Natural killer cell (primary cell): ENCODE measurements at regions not wholly inside any gene's neighbourhood (a gene's known extent, or its start where the extent isn't known, plus 50 kb on each side); places are given as distances from the start of the nearest gene placed in this dataset.

Experiments
- ATAC-seq, 3 donors: fragments of 150-1000 bp in 2 of 3; fragments of 200-7000 bp in 1 of 3; cut with Tn5 transposase; 1 replicate in 1 of 3; 2 replicates in 2 of 3; pipeline ENCODE4 v1.10.0; 2021; ENCODE audit warnings: mild to moderate bottlenecking in 2 of 3, moderate library complexity in 2 of 3
- DNase-seq, 2 donors: peaks; one replicate each; pipeline versions ENCODE4 v3.0.0 to v3.0.0-alpha.2; 2013 to 2021; ENCODE audit warnings: mixed read lengths in 1 of 2
- H3K27ac ChIP-seq: one replicate; pipeline ENCODE4 v1.5.1; 2013; ENCODE audit warnings: mild to moderate bottlenecking, low read length
- H3K27me3 ChIP-seq: one replicate; pipeline ENCODE4 v1.6.1; 2013; ENCODE audit warnings: low read length; ENCODE audit not compliant: control insufficient read depth, insufficient read depth
- H3K36me3 ChIP-seq: one replicate; pipeline ENCODE4 v1.6.1; 2013; ENCODE audit warnings: low read length; ENCODE audit not compliant: control insufficient read depth, insufficient read depth
- H3K4me1 ChIP-seq: one replicate; pipeline ENCODE4 v1.6.1; 2013; ENCODE audit warnings: low read length; ENCODE audit not compliant: control insufficient read depth, insufficient read depth
- H3K4me3 ChIP-seq: one replicate; pipeline ENCODE4 v1.5.1; 2013; ENCODE audit warnings: low read length
- H3K9me3 ChIP-seq: one replicate; pipeline ENCODE4 v1.6.1; 2013; ENCODE audit warnings: low read length; ENCODE audit not compliant: control insufficient read depth, insufficient read depth
- H3K27ac Mint-ChIP-seq, 2 donors: one replicate each; pipeline ENCODE4 v1.8.0; 2022; ENCODE audit warnings: mild to moderate bottlenecking in 2 of 2, mixed read lengths in 2 of 2, moderate library complexity in 1 of 2
- H3K27me3 Mint-ChIP-seq, 2 donors: one replicate each; pipeline ENCODE4 v1.8.0; 2022; ENCODE audit warnings: low read depth in 2 of 2, mixed read lengths in 2 of 2
- H3K36me3 Mint-ChIP-seq: one replicate; pipeline ENCODE4 v1.8.0; 2022; ENCODE audit warnings: mixed read lengths
- H3K4me1 Mint-ChIP-seq, 2 donors: one replicate each; pipeline ENCODE4 v1.8.0; 2022; ENCODE audit warnings: mixed read lengths in 2 of 2
- H3K4me3 Mint-ChIP-seq: one replicate; pipeline ENCODE4 v1.8.0; 2022; ENCODE audit warnings: mild to moderate bottlenecking, moderate library complexity, mixed read lengths
- H3K9me3 Mint-ChIP-seq, 2 donors: one replicate each; pipeline ENCODE4 v1.8.0; 2022; ENCODE audit warnings: mixed read lengths in 2 of 2
- WGBS: methylation state at CpG from one replicate; pipeline ENCODE4 v1.1.7; 2013; ENCODE audit warnings: missing lambda C conversion rate; ENCODE audit not compliant: insufficient coverage; 5-methylcytosine and 5-hydroxymethylcytosine counted together
- intact Hi-C: fragments of 100-400 bp; cut with micrococcal nuclease; formaldehyde crosslinking; loops from one replicate; pipeline ENCODE4 v1.14.2; 2022
- TF ChIP-seq, protein P1 (sequence below): fragments of 200-600 bp; IDR thresholded peaks from one replicate; pipeline ENCODE4 v1.8.0; 2022; ENCODE audit warnings: antibody characterized with exemption

DNA sequence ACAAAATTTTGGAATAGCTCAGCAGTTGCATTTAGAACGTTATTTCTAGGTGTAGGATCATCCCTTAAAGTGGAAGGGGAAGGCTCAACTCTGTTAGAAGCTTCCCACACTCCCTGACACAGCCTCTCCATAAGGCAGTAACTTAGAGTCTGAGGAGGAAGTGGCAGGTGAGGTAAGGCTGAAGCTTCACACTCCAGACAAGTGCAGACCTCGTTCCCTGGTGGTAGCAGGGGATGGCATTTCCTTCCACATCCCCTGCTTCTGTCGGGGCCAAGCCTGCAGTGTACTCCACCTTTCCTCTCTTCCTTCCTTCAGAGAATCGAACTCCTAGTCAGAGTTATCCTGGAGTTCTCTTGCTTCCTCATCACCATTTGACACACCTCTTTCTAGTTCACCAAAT lies 224.7 kb downstream of the CYRIA start:
- intact Hi-C loops, result no loop called here
- WGBS, result 4% methylated on average over 3 of the region's 4 CpGs
- H3K4me3 Mint-ChIP-seq, result no peak overlapping the region

DNA sequence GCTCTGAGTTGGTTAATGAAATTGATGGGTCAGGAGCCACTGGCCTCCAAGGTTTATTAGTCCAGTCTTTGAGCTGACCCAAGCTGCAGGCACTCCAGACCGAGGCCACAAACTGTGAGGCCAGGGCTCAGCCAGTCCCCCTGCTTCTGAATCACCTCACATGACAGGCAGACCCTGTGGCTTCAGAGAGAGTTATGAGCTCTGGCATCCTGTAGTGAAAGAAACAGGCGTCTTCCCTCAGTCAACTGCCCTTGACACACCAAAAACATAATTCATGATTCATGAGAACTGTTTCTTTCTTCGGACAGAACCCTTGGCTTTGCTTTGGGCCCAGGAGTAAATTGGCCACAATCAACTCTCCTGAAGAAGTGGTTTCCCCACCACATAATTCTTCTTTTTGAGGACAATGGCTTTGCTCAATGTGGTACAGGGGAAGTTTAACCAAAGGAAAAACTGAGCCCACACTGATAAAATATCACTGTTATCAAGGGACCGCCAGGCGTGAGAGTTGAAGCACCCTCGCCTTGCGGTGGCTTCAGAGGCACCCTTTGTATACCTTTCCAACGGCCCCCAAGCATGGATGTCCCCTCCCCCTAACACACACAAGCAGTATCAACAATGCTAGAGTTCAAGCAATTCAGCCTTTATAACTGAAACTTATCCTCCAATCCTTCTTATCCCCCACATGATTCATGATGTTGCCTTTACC lies 226.9 kb downstream of the CYRIA start:
- no peaks in the 10 kb centered on the region for H3K4me1 Mint-ChIP-seq
- no peaks in the 10 kb centered on the region for H3K36me3 Mint-ChIP-seq
- H3K4me1 ChIP-seq, result no peaks in the 10 kb centered on the region
- H3K27ac Mint-ChIP-seq, result no peak overlapping the region
- WGBS, result 12% methylated on average over 8 of the region's 8 CpGs
- TF ChIP-seq, protein P1, sequence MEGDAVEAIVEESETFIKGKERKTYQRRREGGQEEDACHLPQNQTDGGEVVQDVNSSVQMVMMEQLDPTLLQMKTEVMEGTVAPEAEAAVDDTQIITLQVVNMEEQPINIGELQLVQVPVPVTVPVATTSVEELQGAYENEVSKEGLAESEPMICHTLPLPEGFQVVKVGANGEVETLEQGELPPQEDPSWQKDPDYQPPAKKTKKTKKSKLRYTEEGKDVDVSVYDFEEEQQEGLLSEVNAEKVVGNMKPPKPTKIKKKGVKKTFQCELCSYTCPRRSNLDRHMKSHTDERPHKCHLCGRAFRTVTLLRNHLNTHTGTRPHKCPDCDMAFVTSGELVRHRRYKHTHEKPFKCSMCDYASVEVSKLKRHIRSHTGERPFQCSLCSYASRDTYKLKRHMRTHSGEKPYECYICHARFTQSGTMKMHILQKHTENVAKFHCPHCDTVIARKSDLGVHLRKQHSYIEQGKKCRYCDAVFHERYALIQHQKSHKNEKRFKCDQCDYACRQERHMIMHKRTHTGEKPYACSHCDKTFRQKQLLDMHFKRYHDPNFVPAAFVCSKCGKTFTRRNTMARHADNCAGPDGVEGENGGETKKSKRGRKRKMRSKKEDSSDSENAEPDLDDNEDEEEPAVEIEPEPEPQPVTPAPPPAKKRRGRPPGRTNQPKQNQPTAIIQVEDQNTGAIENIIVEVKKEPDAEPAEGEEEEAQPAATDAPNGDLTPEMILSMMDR, result no peak
- intact Hi-C loops, result no loop called here
- H3K4me3 ChIP-seq, result no peak overlapping the region
- no peaks in the 10 kb centered on the region for H3K27me3 ChIP-seq
- no peak overlapping the region for H3K27ac ChIP-seq
- H3K9me3 Mint-ChIP-seq, result no peaks in the 10 kb centered on the region
- peaks cover 0 to 3% of the 10 kb centered on the region in 2 donors for H3K27me3 Mint-ChIP-seq
- no peaks in the 10 kb centered on the region for H3K36me3 ChIP-seq
- no peaks in the 10 kb centered on the region for H3K9me3 ChIP-seq
- no peak for ATAC-seq
- no peak overlapping the region for H3K4me3 Mint-ChIP-seq
- no peak for DNase-seq

More for the DNA sequence above, 224.7 kb downstream of the CYRIA start:
- H3K4me1 Mint-ChIP-seq, result no peaks in the 10 kb centered on the region
- no peaks in the 10 kb centered on the region for H3K36me3 ChIP-seq
- no peaks in the 10 kb centered on the region for H3K9me3 ChIP-seq
- no peak overlapping the region for H3K4me3 ChIP-seq
- H3K27me3 Mint-ChIP-seq, result peaks cover 0 to 3% of the 10 kb centered on the region in 2 donors
- TF ChIP-seq, protein P1, result no peak
- no peak overlapping the region for H3K27ac ChIP-seq
- no peaks in the 10 kb centered on the region for H3K36me3 Mint-ChIP-seq
- H3K27me3 ChIP-seq, result no peaks in the 10 kb centered on the region
- DNase-seq (no peak), ATAC-seq (no peak)
- H3K27ac Mint-ChIP-seq, result no peak overlapping the region
- no peaks in the 10 kb centered on the region for H3K4me1 ChIP-seq
- H3K9me3 Mint-ChIP-seq, result no peaks in the 10 kb centered on the region

DNA sequence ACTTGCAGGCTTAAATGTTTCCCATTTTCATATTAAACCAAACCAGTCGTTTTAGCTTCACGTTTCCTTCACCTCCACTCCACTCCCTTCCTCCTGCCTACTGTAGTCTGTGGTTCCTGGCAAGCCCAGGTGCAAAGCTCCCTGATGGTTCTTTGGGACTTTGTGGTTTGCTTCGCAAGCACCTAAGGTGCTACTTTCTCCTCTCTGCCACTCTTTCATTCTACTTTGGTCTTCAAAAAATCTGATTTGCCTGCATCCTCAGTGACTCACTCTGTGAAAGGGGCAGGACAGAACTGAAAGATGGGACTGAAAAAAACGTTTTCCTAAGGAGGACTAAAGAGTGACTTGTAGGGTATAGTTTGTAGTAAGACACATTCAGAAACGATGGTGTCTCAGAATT lies 228.4 kb downstream of the CYRIA start:
- H3K4me3 Mint-ChIP-seq, result no peak overlapping the region
- Histone ChIP-seq H3K36me3 (no peaks in the 10 kb centered on the region), H3K9me3 (no peaks in the 10 kb centered on the region), H3K4me1 (no peaks in the 10 kb centered on the region), H3K27ac (no peak overlapping the region), H3K27me3 (no peaks in the 10 kb centered on the region), H3K4me3 (no peak overlapping the region)
- DNase-seq (no peak), ATAC-seq (no peak)
- TF ChIP-seq, protein P1, result no peak
- 19% methylated on average over 5 of the region's 5 CpGs for WGBS
- no peaks in the 10 kb centered on the region for H3K4me1 Mint-ChIP-seq
- no peaks in the 10 kb centered on the region for H3K9me3 Mint-ChIP-seq
- H3K36me3 Mint-ChIP-seq, result no peaks in the 10 kb centered on the region
- H3K27me3 Mint-ChIP-seq, result peaks cover 0 to 3% of the 10 kb centered on the region in 2 donors
- intact Hi-C loops, result no loop called here
- H3K27ac Mint-ChIP-seq, result no peak overlapping the region

DNA sequence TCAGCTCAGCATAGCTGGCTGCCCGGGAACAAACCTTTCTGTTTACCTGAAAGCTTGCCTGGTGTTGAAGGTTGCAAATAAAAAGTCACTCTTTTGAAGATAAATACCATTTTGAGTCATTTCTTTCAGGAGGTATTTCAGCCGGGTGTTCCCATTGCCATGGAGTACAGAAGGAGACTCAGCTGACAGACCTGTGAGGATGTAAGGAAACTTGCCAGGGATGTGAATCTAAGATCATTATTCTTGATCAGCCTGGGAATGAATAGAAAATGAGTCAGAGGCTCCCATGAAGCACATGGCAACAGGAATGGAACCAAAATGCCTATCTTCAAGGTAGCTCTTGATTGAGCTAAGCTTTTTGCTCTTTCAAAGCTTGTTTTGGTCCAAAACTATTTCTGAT lies 231.2 kb downstream of the CYRIA start:
- TF ChIP-seq, protein P1, result no peak
- no peak overlapping the region for H3K4me3 ChIP-seq
- Mint-ChIP-seq H3K36me3 (no peaks in the 10 kb centered on the region), H3K27ac (no peak overlapping the region), H3K9me3 (no peaks in the 10 kb centered on the region), H3K4me3 (no peak overlapping the region), H3K4me1 (no peaks in the 10 kb centered on the region), H3K27me3 (peaks cover 0 to 11% of the 10 kb centered on the region in 2 donors)
- DNase-seq (no peak), ATAC-seq (no peak)
- H3K9me3 ChIP-seq, result no peaks in the 10 kb centered on the region
- H3K36me3 ChIP-seq, result no peaks in the 10 kb centered on the region
- H3K4me1 ChIP-seq, result no peaks in the 10 kb centered on the region
- 83% methylated on average over 2 of the region's 2 CpGs for WGBS
- intact Hi-C loops, result no loop called here
- no peaks in the 10 kb centered on the region for H3K27me3 ChIP-seq
- no peak overlapping the region for H3K27ac ChIP-seq
